Panc1 (cell line): ENCODE measurements at regions not wholly inside any gene's neighbourhood (a gene's known extent, or its start where the extent isn't known, plus 50 kb on each side); places are given as distances from the start of the nearest gene placed in this dataset.

ENCODE experiments used
- ATAC-seq: fragments of 200-7000 bp; cut with Tn5 transposase; 2 replicates; pipeline ENCODE4 v1.9.1; 2020; ENCODE audit warnings: mild to moderate bottlenecking, moderate library complexity
- BruUV-seq: library from RNA; stranded (reverse); fragments of 400-500 nt; replicated peaks from 2 replicates; lab custom pipeline; 2021; lab: Mats Ljungman, UMichigan
- CTCF ChIA-PET: fragments of 300-600 bp; sonication (Branson Sonifier 250); formaldehyde crosslinking; loops from one replicate; lab custom pipeline; 2022; ENCODE audit warnings: antibody characterized with exemption; lab: Charles Lee
- POLR2A ChIA-PET: fragments of 300-600 bp; sonication (Branson Sonifier 250); formaldehyde crosslinking; loops from one replicate; lab custom pipeline; 2022; ENCODE audit warnings: antibody characterized with exemption; lab: Charles Lee
- DNase-seq: peaks from one replicate; pipeline ENCODE4 v3.0.0-alpha.2; 2010; ENCODE audit warnings: low read depth, low spot score
- H3K27ac ChIP-seq: 2 replicates; pipeline ENCODE4 v1.5.1; 2011; ENCODE audit warnings: mild to moderate bottlenecking, low read length, inconsistent platforms
- H3K27me3 ChIP-seq: fragments of 200-500 bp; sonication (Bioruptor generic); 2 replicates; pipeline ENCODE4 v1.6.0; 2014; ENCODE audit warnings: low read length, inconsistent platforms; ENCODE audit not compliant: control insufficient read depth, insufficient read depth
- H3K36me3 ChIP-seq: fragments of 200-500 bp; sonication (Bioruptor generic); 2 replicates; pipeline ENCODE4 v1.5.1; 2014; ENCODE audit warnings: inconsistent platforms, mild to moderate bottlenecking, low read length, moderate library complexity; ENCODE audit not compliant: control insufficient read depth, insufficient read depth
- H3K4me1 ChIP-seq: 2 replicates; pipeline ENCODE4 v1.5.1; 2011; ENCODE audit warnings: inconsistent platforms, mild to moderate bottlenecking, low read length, moderate library complexity; ENCODE audit not compliant: control insufficient read depth, insufficient read depth
- H3K4me3 ChIP-seq, 2 experiments: 2 replicates each; pipeline ENCODE4 v1.5.1; 2011 to 2012; ENCODE audit warnings: low read depth in 2 of 2, low read length in 2 of 2, mild to moderate bottlenecking in 2 of 2, inconsistent platforms in 1 of 2, moderate library complexity in 1 of 2
- H3K9me3 ChIP-seq: fragments of 200-500 bp; sonication (Bioruptor generic); 2 replicates; pipeline ENCODE4 v1.5.1; 2014; ENCODE audit warnings: low read depth, mild to moderate bottlenecking, inconsistent platforms, low read length, moderate library complexity; ENCODE audit not compliant: control insufficient read depth, insufficient read depth
- POLR2AphosphoS5 ChIP-seq: IDR thresholded peaks from 2 replicates; pipeline ENCODE4 v1.6.1; 2012; ENCODE audit warnings: mild to moderate bottlenecking, low read depth, low read length, moderate library complexity
- SIN3A ChIP-seq: IDR thresholded peaks from 2 replicates; pipeline ENCODE4 v1.6.1; 2012; ENCODE audit warnings: low read depth, mild to moderate bottlenecking, low read length, moderate library complexity, borderline replicate concordance; ENCODE audit not compliant: insufficient read depth
- TCF7L2 ChIP-seq: IDR thresholded peaks from 2 replicates; pipeline ENCODE4 v1.6.1; 2011; ENCODE audit warnings: mild to moderate bottlenecking, low read depth, low read length, inconsistent platforms
- in situ Hi-C: cut with HindIII; loops from 2 replicates; pipeline ENCODE4 v1.10.0; 2016; ENCODE audit warnings: low sequenced_read_pairs, low pct_unique_long_range_greater_than_20kb
- intact Hi-C: fragments of 100-400 bp; cut with micrococcal nuclease; formaldehyde crosslinking; loops from one replicate; pipeline ENCODE4 v1.10.0; 2022; ENCODE audit not compliant: unreplicated experiment
- TF ChIP-seq, protein P1 (sequence below): fragments of 450-650 bp; IDR thresholded peaks from 2 replicates; pipeline ENCODE4 v1.5.1; 2017; ENCODE audit warnings: mild to moderate bottlenecking
- TF ChIP-seq, protein P2 (sequence below), 2 experiments: IDR thresholded peaks; 2 replicates each; pipeline ENCODE4 v1.6.1; 2011 to 2012; ENCODE audit warnings: low read depth in 2 of 2, control low read depth in 1 of 2, low read length in 1 of 2, mild to moderate bottlenecking in 1 of 2, moderate library complexity in 1 of 2; ENCODE audit not compliant: insufficient read depth in 1 of 2

DNA sequence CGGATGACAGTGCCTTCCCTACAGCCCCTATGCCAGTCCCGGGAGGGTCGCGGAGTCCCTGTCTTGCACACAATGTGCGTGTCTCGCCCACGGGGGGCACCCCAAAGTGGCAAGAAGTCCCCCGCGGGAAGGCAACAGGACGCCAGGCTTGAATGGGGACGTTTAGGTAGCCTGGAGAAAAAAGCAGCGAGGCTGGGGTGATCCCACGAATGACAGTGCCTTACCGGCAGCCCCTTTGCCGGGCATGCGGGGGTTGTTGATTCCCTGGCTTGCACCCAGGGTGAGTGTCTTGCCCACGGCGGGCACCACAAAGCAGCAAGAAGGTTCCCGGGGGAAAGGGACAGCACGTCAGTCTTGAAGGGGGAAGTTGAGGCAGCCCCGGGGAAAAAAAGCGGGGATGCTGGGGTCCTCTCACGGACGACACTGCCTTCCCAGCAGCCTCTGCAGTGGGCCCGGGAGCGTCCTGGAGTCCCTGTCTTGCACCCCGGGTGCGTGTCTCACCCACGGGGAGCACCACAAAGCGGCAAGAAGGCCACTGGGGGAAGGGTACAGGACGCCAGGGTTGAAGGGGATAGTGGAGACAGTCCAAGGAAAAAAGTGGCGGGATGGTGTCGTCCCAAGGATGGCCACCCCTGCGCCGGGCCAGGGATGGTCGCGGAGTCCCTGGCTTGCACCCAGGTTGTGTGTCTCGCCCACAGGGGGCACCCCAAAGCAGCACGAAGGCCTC, 156.8 kb upstream of the ALG10B start:
- intact Hi-C loops (no loop called here), in situ Hi-C loops (no loop called here)
- ChIA-PET CTCF (no interaction called here), POLR2A (no interaction called here)
- Histone ChIP-seq H3K4me3 (no peak overlapping the region), H3K4me1 (no peaks in the 10 kb centered on the region), H3K27me3 (no peaks in the 10 kb centered on the region), H3K36me3 (no peaks in the 10 kb centered on the region), H3K27ac (no peak overlapping the region), H3K9me3 (no peaks in the 10 kb centered on the region)
- ATAC-seq: no peak
- no peak for DNase-seq
- TF ChIP-seq, protein P1, sequence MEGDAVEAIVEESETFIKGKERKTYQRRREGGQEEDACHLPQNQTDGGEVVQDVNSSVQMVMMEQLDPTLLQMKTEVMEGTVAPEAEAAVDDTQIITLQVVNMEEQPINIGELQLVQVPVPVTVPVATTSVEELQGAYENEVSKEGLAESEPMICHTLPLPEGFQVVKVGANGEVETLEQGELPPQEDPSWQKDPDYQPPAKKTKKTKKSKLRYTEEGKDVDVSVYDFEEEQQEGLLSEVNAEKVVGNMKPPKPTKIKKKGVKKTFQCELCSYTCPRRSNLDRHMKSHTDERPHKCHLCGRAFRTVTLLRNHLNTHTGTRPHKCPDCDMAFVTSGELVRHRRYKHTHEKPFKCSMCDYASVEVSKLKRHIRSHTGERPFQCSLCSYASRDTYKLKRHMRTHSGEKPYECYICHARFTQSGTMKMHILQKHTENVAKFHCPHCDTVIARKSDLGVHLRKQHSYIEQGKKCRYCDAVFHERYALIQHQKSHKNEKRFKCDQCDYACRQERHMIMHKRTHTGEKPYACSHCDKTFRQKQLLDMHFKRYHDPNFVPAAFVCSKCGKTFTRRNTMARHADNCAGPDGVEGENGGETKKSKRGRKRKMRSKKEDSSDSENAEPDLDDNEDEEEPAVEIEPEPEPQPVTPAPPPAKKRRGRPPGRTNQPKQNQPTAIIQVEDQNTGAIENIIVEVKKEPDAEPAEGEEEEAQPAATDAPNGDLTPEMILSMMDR: no peak
- TF ChIP-seq, protein P2, sequence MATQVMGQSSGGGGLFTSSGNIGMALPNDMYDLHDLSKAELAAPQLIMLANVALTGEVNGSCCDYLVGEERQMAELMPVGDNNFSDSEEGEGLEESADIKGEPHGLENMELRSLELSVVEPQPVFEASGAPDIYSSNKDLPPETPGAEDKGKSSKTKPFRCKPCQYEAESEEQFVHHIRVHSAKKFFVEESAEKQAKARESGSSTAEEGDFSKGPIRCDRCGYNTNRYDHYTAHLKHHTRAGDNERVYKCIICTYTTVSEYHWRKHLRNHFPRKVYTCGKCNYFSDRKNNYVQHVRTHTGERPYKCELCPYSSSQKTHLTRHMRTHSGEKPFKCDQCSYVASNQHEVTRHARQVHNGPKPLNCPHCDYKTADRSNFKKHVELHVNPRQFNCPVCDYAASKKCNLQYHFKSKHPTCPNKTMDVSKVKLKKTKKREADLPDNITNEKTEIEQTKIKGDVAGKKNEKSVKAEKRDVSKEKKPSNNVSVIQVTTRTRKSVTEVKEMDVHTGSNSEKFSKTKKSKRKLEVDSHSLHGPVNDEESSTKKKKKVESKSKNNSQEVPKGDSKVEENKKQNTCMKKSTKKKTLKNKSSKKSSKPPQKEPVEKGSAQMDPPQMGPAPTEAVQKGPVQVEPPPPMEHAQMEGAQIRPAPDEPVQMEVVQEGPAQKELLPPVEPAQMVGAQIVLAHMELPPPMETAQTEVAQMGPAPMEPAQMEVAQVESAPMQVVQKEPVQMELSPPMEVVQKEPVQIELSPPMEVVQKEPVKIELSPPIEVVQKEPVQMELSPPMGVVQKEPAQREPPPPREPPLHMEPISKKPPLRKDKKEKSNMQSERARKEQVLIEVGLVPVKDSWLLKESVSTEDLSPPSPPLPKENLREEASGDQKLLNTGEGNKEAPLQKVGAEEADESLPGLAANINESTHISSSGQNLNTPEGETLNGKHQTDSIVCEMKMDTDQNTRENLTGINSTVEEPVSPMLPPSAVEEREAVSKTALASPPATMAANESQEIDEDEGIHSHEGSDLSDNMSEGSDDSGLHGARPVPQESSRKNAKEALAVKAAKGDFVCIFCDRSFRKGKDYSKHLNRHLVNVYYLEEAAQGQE (IDR thresholded peaks at IDR 0.05; ENCODE audit: insufficient read depth in 1 of 2, low read depth in 2 of 2, low read length in 1 of 2): no peak
- TF ChIP-seq SIN3A (no peak), TCF7L2 (no peak), POLR2AphosphoS5 (no peak)
- BruUV-seq: no TSS peak

DNA sequence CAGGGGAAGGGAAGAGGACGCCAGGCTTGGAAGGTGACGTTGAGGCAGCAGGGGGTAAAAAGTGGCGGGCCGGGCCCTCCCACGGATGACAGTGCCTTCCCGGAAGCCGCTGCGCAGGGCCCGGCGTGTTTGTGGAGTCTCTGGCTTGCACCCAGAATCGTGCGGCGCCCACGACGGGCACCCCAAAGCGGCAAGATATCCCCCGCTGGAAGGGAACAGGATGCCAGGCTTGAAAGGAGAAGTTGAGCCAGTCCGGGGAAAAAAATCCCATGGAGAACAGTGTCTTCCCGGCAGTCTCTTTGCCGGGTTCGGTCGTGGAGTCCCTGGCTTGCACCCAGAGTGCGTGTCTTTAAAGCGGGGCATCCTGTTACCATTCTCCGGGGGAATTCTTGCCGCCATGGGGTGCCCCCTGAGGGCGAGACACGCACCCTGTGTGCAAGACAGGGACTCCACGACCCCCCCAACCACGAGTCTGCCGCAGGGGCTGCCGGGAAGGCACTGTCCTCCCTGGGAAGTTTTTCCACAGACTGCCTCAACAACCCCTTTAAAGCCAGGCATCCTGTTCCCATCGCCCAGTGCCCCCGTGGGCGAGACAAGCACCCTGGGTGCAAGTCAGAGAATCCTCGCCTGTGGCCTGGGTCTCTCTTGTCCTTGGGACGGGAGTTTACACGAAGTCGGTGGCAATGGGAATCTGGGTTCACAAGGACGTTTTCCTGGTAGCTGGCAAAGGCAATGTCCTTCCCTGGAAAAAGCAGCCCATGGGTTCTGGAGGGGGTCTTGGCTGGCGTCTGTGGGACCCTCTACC, 156.1 kb upstream of the ALG10B start:
- H3K9me3 ChIP-seq: no peaks in the 10 kb centered on the region
- H3K27me3 ChIP-seq: no peaks in the 10 kb centered on the region
- no peak for ATAC-seq
- TF ChIP-seq, protein P1: no peak
- TF ChIP-seq TCF7L2: no peak
- TF ChIP-seq SIN3A: no peak
- no peak for TF ChIP-seq POLR2AphosphoS5
- TF ChIP-seq, protein P2 (IDR thresholded peaks at IDR 0.05; ENCODE audit: insufficient read depth in 1 of 2, low read depth in 2 of 2, low read length in 1 of 2): no peak
- ChIA-PET CTCF (no interaction called here), POLR2A (no interaction called here)
- BruUV-seq: no TSS peak
- H3K4me1 ChIP-seq: no peaks in the 10 kb centered on the region
- no peaks in the 10 kb centered on the region for H3K36me3 ChIP-seq
- intact Hi-C loops (no loop called here), in situ Hi-C loops (no loop called here)
- DNase-seq: no peak
- H3K27ac ChIP-seq: no peak overlapping the region
- no peak overlapping the region for H3K4me3 ChIP-seq
